ENCODE measurements at regions not wholly inside any gene's neighbourhood (a gene's known extent, or its start where the extent isn't known, plus 50 kb on each side); places are given as distances from the start of the nearest gene placed in this dataset.

- DNase-seq = no peak
Observed at GRCh38 chr4:136198358-136198757, 1333.9 kb downstream of the PCDH18 start.

- no peak for DNase-seq
Observed at GRCh38 chr4:136194962-136195361, 1337.3 kb downstream of the PCDH18 start.

- no peak for DNase-seq
Observed at GRCh38 chr4:136186650-136187049, 1345.6 kb downstream of the PCDH18 start.

GRCh38 chr4:136183513-136183912, 1348.8 kb downstream of the PCDH18 start:
- DNase-seq = no peak

- DNase-seq = no peak
Observed at GRCh38 chr4:136156947-136157346, 1375.3 kb downstream of the PCDH18 start.

- no peak for DNase-seq
Observed at GRCh38 chr4:136150046-136150445, 1382.2 kb downstream of the PCDH18 start.

GRCh38 chr4:136136601-136137000, 1395.7 kb downstream of the PCDH18 start:
- DNase-seq = no peak

GRCh38 chr4:136124251-136124745, 1408.0 kb downstream of the PCDH18 start:
- no peak for DNase-seq

- DNase-seq = no peak
Observed at GRCh38 chr4:136121426-136121825, 1410.9 kb downstream of the PCDH18 start.

GRCh38 chr4:136113921-136114320, 1418.4 kb downstream of the PCDH18 start:
- DNase-seq = no peak

- no peak for DNase-seq
Observed at GRCh38 chr4:136112116-136112515, 1420.2 kb downstream of the PCDH18 start.

- DNase-seq = no peak
Observed at GRCh38 chr4:136106753-136107152, 1425.5 kb downstream of the PCDH18 start.

- DNase-seq = no peak
Observed at GRCh38 chr4:136103616-136104015, 1428.7 kb downstream of the PCDH18 start.

- no peak for DNase-seq
Observed at GRCh38 chr4:136097676-136098075, 1434.6 kb downstream of the PCDH18 start.

- no peak for DNase-seq
Observed at GRCh38 chr4:136088211-136088867, 1444.0 kb downstream of the PCDH18 start.

GRCh38 chr4:136078976-136079375, 1453.3 kb downstream of the PCDH18 start:
- DNase-seq = no peak

- no peak for DNase-seq
Observed at GRCh38 chr4:136056748-136057147, 1475.5 kb downstream of the PCDH18 start.

GRCh38 chr4:136055360-136055759, 1476.9 kb downstream of the PCDH18 start:
- DNase-seq = no peak

- DNase-seq = no peak
Observed at GRCh38 chr4:136036744-136037143, 1495.5 kb downstream of the PCDH18 start.

GRCh38 chr4:136032391-136032790, 1499.9 kb downstream of the PCDH18 start:
- no peak for DNase-seq

GRCh38 chr4:136025540-136025939, 1506.8 kb downstream of the PCDH18 start:
- DNase-seq = no peak

GRCh38 chr4:136017556-136017955, 1514.7 kb downstream of the PCDH18 start:
- no peak for DNase-seq

GRCh38 chr4:136012220-136012619, 1520.1 kb downstream of the PCDH18 start:
- no peak for DNase-seq

GRCh38 chr4:136009258-136009832, 1522.9 kb downstream of the PCDH18 start:
- DNase-seq = no peak

- no peak for DNase-seq
Observed at GRCh38 chr4:136007991-136008390, 1524.3 kb downstream of the PCDH18 start.
